Peyer's patch (tissue), 4 donors: ENCODE measurements at regions not wholly inside any gene's neighbourhood (a gene's known extent, or its start where the extent isn't known, plus 50 kb on each side); places are given as distances from the start of the nearest gene placed in this dataset.

ENCODE experiments used
- DNase-seq, 3 donors: peaks; one replicate each; pipeline ENCODE4 v3.0.0-alpha.2; 2017 to 2019
- H3K27ac ChIP-seq, 4 donors: fragments of 200-600 bp; sonication (generic); one replicate each; pipeline ENCODE4 v1.5.1; 2016 to 2019
- H3K27me3 ChIP-seq, 2 donors: fragments of 200-600 bp; sonication (generic); one replicate each; pipeline ENCODE4 v1.5.1; 2019
- H3K36me3 ChIP-seq, 3 donors: fragments of 200-600 bp; sonication (generic); one replicate each; pipeline ENCODE4 v1.5.1; 2016 to 2019
- H3K4me1 ChIP-seq, 4 donors: fragments of 200-600 bp; sonication (generic); one replicate each; pipeline ENCODE4 v1.5.1; 2016 to 2019
- H3K4me3 ChIP-seq, 4 donors: fragments of 200-600 bp; sonication (generic); 1 replicate in 3 of 4; 2 replicates in 1 of 4; pipeline ENCODE4 v1.5.1; 2016 to 2019; ENCODE audit warnings: mild to moderate bottlenecking in 1 of 4
- H3K9me3 ChIP-seq, 4 donors: fragments of 200-600 bp; sonication (generic); one replicate each; pipeline ENCODE4 v1.5.1; 2016 to 2019; ENCODE audit warnings: mild to moderate bottlenecking in 1 of 4
- CTCF ChIP-seq, 6 experiments: fragments of 450-650 bp in 4 of 6; fragments of 200-600 bp in 2 of 6; sonication (generic) in 1 of 6; IDR thresholded peaks; one replicate each; pipeline ENCODE4 v1.5.1; 2017 to 2019; ENCODE audit warnings: antibody characterized with exemption in 6 of 6, mild to moderate bottlenecking in 3 of 6, moderate library complexity in 1 of 6
- POLR2A ChIP-seq, 2 donors: fragments of 450-650 bp; IDR thresholded peaks; one replicate each; pipeline ENCODE4 v1.5.1; 2017; ENCODE audit warnings: antibody characterized with exemption in 2 of 2, mild to moderate bottlenecking in 2 of 2, moderate library complexity in 2 of 2

- Histone ChIP-seq H3K27ac (no peak overlapping the region), H3K36me3 (no peaks in the 10 kb centered on the region), H3K27me3 (no peaks in the 10 kb centered on the region), H3K4me3 (no peak overlapping the region), H3K4me1 (no peaks in the 10 kb centered on the region), H3K9me3 (no peaks in the 10 kb centered on the region)
- TF ChIP-seq CTCF (IDR thresholded peaks at IDR 0.05) (no peak), POLR2A (IDR thresholded peaks at IDR 0.05) (no peak)
- DNase-seq = no peak
Observed at GRCh38 chr18:69162649-69163048, 238.0 kb upstream of the DOK6 start.

GRCh38 chr18:69172046-69172445, 228.6 kb upstream of the DOK6 start:
- no peaks in the 10 kb centered on the region for H3K36me3 ChIP-seq
- H3K27ac ChIP-seq = no peak overlapping the region
- no peaks in the 10 kb centered on the region for H3K27me3 ChIP-seq
- TF ChIP-seq CTCF (IDR thresholded peaks at IDR 0.05) = no peak
- TF ChIP-seq POLR2A (IDR thresholded peaks at IDR 0.05) = no peak
- H3K4me3 ChIP-seq = no peak overlapping the region
- no peaks in the 10 kb centered on the region for H3K4me1 ChIP-seq
- no peaks in the 10 kb centered on the region for H3K9me3 ChIP-seq
- no peak for DNase-seq

GRCh38 chr18:69175681-69176080, 225.0 kb upstream of the DOK6 start:
- DNase-seq = no peak
- Histone ChIP-seq H3K27me3 (no peaks in the 10 kb centered on the region), H3K4me3 (no peak overlapping the region), H3K4me1 (no peaks in the 10 kb centered on the region), H3K27ac (no peak overlapping the region), H3K36me3 (no peaks in the 10 kb centered on the region), H3K9me3 (no peaks in the 10 kb centered on the region)
- no peak for TF ChIP-seq CTCF (IDR thresholded peaks at IDR 0.05)
- TF ChIP-seq POLR2A (IDR thresholded peaks at IDR 0.05) = no peak

DNA sequence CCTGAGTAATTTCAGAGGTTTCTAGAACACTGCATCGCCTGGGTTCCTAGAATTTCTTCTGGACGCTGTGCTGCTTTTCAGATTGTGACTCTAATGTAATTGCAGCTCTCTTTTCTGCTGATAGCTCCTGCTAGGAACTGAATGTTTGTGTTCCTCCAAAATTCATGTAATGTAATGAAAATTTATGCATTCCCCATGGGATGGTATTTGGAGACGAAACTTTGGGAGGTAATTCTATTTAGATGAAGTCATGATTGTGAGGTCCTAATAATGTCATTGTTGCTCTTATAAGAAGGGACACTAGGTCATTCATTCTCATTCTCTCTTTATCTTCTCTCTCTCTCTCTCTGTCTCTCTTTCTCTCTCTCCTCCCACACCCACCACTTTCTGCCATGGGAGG, 223.9 kb upstream of the DOK6 start:
- TF ChIP-seq POLR2A (IDR thresholded peaks at IDR 0.05) (no peak), CTCF (IDR thresholded peaks at IDR 0.05) (no peak)
- Histone ChIP-seq H3K4me3 (no peak overlapping the region), H3K9me3 (no peaks in the 10 kb centered on the region), H3K27me3 (no peaks in the 10 kb centered on the region), H3K36me3 (no peaks in the 10 kb centered on the region), H3K4me1 (no peaks in the 10 kb centered on the region), H3K27ac (no peak overlapping the region)
- DNase-seq = no peak

- no peak overlapping the region for H3K27ac ChIP-seq
- TF ChIP-seq CTCF (IDR thresholded peaks at IDR 0.05) (no peak), POLR2A (IDR thresholded peaks at IDR 0.05) (no peak)
- no peaks in the 10 kb centered on the region for H3K9me3 ChIP-seq
- no peak for DNase-seq
- no peak overlapping the region for H3K4me3 ChIP-seq
- H3K27me3 ChIP-seq = no peaks in the 10 kb centered on the region
- no peaks in the 10 kb centered on the region for H3K36me3 ChIP-seq
- H3K4me1 ChIP-seq = no peaks in the 10 kb centered on the region
Observed at GRCh38 chr18:69177702-69178101, 223.0 kb upstream of the DOK6 start.

DNA sequence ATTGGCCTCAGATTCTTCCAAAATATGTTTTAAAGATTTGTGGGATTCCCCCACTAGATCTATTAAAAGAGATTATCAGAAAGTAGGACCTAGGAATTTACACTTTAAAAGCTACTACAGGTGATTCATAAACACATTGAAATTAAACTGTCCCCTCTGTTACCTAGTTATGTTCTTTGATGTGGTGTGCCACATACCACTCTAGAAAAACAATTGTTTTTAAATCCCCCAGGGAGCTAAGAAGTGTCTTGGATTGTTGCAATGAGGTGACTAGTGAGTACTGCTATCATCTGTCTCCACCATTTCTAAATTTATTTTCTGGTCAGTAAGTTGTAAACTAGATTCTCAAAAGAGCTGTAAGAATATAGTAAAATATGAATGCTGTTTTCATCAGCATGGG, 214.5 kb upstream of the DOK6 start:
- TF ChIP-seq POLR2A (IDR thresholded peaks at IDR 0.05) (no peak), CTCF (IDR thresholded peaks at IDR 0.05) (no peak)
- H3K27ac ChIP-seq = no peak overlapping the region
- H3K36me3 ChIP-seq = no peaks in the 10 kb centered on the region
- H3K4me3 ChIP-seq = no peak overlapping the region
- H3K27me3 ChIP-seq = no peaks in the 10 kb centered on the region
- H3K4me1 ChIP-seq = no peaks in the 10 kb centered on the region
- H3K9me3 ChIP-seq = no peaks in the 10 kb centered on the region
- DNase-seq = no peak
